G401.6 (cell line): ENCODE measurements at regions not wholly inside any gene's neighbourhood (a gene's known extent, or its start where the extent isn't known, plus 50 kb on each side); places are given as distances from the start of the nearest gene placed in this dataset.
A peak's percentile ranks its signal among the peaks of the same experiment; 100 is the strongest.

ENCODE experiments used
- FAIRE-seq: peaks from 2 replicates; lab custom pipeline; 2012; peaks lifted over from hg19 to GRCh38; lab: Jason Lieb, UNC

- no peak for FAIRE-seq
Observed at GRCh38 chr4:165720411-165721082, 152.5 kb upstream of the TLL1 start.

GRCh38 chr4:165721815-165722214, 151.2 kb upstream of the TLL1 start:
- no peak for FAIRE-seq

GRCh38 chr4:165723051-165723795, 149.8 kb upstream of the TLL1 start:
- no peak for FAIRE-seq

GRCh38 chr4:165724786-165725185, 148.3 kb upstream of the TLL1 start:
- no peak for FAIRE-seq

GRCh38 chr4:165725352-165725751, 147.7 kb upstream of the TLL1 start:
- no peak for FAIRE-seq

GRCh38 chr4:165726831-165727230, 146.2 kb upstream of the TLL1 start:
- no peak for FAIRE-seq

GRCh38 chr4:165737309-165737972, 135.6 kb upstream of the TLL1 start:
- FAIRE-seq, result peak; percentile 77

GRCh38 chr4:165738571-165738970, 134.5 kb upstream of the TLL1 start:
- no peak for FAIRE-seq

- FAIRE-seq, result no peak
Observed at GRCh38 chr4:165740911-165741310, 132.1 kb upstream of the TLL1 start.

- FAIRE-seq, result no peak
Observed at GRCh38 chr4:165743422-165743821, 129.6 kb upstream of the TLL1 start.

GRCh38 chr4:165744370-165744769, 128.7 kb upstream of the TLL1 start:
- peak; percentile 93 for FAIRE-seq

- FAIRE-seq, result no peak
Observed at GRCh38 chr4:165748321-165748720, 124.7 kb upstream of the TLL1 start.

GRCh38 chr4:165751882-165752281, 121.2 kb upstream of the TLL1 start:
- no peak for FAIRE-seq

GRCh38 chr4:165754664-165755063, 118.4 kb upstream of the TLL1 start:
- no peak for FAIRE-seq

- FAIRE-seq, result no peak
Observed at GRCh38 chr4:165756836-165757235, 116.2 kb upstream of the TLL1 start.

- no peak for FAIRE-seq
Observed at GRCh38 chr4:165757451-165757850, 115.6 kb upstream of the TLL1 start.

- peak; percentile 36 for FAIRE-seq
Observed at GRCh38 chr4:165758086-165758485, 115.0 kb upstream of the TLL1 start.

- FAIRE-seq, result no peak
Observed at GRCh38 chr4:165760182-165760581, 112.9 kb upstream of the TLL1 start.

- FAIRE-seq, result no peak
Observed at GRCh38 chr4:165761963-165762362, 111.1 kb upstream of the TLL1 start.

GRCh38 chr4:165763640-165764039, 109.4 kb upstream of the TLL1 start:
- no peak for FAIRE-seq

GRCh38 chr4:165765053-165765452, 108.0 kb upstream of the TLL1 start:
- no peak for FAIRE-seq

GRCh38 chr4:165766018-165766417, 107.0 kb upstream of the TLL1 start:
- no peak for FAIRE-seq

- no peak for FAIRE-seq
Observed at GRCh38 chr4:165766976-165767375, 106.1 kb upstream of the TLL1 start.
